ENCODE measurements at regions not wholly inside any gene's neighbourhood (a gene's known extent, or its start where the extent isn't known, plus 50 kb on each side); places are given as distances from the start of the nearest gene placed in this dataset.
A peak's percentile ranks its signal among the peaks of the same experiment; 100 is the strongest.

DNA sequence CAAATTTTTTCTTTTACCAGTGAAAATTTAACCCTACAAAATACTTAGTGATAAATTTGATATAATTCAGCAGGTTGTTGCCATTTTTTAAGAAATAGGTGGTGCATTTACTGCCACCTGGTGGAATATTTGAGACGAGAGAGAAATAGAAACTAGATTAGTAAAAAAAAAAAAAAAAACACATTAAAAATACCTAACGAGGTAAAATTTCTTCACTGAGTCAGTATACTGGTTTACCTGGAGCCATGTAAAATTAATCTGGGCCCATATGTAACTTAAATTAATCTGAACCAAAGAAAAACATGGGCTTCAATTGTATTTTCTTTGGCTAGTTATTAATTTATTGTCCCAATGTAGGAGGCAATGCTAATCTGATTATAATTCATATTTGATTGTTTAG lies 520.8 kb downstream of the EPM2A start:
- peak; percentile 37 to 58 for DNase-seq (ENCODE audit: low read depth in 2 of 2)

DNA sequence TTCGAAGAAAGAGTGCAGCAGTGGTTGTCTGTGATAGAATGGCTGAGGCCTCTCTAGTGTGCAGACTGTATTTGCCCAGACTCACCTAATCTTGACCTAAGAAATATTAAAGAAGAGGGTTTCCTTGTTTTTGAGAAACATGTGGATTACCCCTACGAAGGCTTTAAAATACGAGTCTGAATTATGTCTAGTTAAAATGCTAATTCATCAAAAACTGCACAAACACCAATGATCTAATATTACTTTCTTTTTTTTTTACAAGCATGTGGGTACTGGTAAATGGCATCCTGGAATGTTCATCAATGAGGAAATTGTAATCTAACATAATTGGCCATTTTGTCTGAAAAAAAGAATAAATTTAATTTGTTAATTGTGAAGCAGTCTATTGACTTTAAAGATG lies 510.9 kb downstream of the EPM2A start:
- no peak for DNase-seq (ENCODE audit: low read depth in 2 of 2)

DNA sequence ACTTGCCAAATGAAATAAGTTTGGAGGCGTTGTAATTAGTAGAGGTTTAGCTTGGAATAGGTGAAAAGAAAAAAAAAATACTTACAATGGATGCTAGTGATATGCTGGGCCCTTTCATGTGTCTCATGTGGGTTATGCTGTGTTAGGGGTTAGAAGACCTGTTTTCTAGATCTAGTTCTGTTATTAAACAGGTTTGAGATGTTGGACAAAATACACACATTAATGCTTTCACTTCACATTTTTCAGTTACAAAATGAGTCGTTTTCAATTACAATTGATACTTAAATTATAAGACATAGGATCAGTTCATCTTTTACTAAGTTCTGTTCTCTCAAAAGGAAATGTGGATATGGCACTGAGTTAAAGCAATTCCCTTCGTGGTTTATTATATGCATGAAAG lies 509.8 kb downstream of the EPM2A start:
- DNase-seq (ENCODE audit: low read depth in 2 of 2): no peak

DNA sequence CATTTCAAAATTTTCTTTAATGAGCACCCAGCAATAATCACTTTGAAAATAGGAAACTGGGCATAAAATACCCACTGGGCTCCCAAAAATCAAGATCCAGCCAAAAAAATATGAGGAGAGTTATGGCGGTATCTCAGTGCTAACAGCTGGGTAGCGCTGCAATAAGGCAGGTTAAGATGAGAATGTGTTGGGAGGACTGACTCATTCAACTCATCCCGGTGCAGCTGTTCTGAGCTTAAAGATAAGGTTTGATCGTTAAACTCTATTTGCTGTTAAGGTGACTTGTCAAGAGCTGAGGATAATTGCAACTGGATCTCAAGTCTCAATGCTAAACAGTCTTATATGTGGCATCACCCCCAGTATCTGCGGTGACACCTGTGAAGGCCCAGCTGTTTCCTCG lies 507.7 kb downstream of the EPM2A start:
- no peak for DNase-seq (ENCODE audit: low read depth in 2 of 2)

DNA sequence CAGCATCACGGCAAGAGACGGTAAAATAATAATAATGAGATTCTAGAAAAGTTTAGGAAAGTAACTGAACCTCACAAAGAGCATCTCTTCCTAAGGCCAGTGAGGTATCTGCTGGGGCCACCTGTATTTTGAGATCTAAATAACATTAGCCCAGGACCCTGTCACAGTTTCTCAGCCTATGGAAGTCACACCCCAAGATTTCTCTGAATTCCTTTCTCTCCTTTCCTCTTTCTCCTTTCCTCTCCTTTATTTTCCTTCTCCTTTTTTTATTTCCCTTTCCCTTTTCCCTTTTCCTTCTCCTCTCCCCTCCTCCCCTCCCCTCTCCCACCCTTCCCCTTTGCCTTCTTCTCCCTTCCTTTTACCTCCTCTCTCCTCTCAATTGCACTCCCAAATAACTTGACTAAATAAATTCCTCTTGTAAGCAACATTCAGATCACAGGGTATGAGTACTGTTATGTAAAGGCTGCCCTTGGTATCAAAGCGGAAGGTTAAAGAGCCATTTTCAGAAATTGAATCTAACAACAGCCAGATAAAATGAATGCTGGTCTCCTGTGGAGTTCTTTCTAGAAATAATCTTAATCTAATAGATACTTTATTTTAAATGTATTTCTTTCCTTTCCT lies 506.2 kb downstream of the EPM2A start:
- DNase-seq (ENCODE audit: low read depth in 2 of 2): no peak

DNA sequence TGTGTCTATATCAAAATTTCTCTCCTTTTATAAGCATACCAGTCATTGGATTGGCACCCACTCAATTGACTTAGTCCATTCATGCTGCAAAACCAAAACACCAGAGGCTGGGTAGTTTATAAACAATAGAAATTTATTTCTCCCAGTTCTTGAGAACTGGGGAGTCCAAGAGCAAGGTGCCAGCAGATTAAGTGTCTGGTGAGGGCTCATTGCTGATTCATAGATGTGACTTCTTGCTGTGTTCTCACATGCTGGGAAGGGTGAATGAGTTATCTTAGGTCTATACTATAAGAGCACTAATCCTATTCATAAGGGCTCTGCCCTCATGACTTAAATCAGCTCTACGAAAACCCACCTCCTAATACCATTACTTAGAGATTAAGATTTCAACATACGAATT lies 501.4 kb downstream of the EPM2A start:
- DNase-seq (ENCODE audit: low read depth in 2 of 2): no peak

DNA sequence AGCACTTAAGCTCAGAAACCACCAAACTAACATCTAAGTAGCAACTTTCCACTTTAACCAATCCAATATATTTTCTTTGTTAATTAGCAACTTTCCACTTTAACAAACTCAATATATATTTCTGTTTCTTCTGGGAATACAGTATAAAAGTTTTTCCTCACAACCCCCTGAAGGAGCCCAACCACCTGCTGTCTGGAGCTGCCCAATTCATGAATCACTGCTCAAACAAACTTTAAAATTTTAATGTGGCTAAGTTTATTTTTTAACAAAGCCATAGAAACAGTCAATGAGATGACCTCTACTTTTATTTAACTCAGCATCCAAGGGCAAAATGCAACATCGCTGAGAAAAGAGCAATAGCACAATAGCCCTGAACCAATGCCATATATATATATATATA lies 500.1 kb downstream of the EPM2A start:
- no peak for DNase-seq (ENCODE audit: low read depth in 2 of 2)

DNA sequence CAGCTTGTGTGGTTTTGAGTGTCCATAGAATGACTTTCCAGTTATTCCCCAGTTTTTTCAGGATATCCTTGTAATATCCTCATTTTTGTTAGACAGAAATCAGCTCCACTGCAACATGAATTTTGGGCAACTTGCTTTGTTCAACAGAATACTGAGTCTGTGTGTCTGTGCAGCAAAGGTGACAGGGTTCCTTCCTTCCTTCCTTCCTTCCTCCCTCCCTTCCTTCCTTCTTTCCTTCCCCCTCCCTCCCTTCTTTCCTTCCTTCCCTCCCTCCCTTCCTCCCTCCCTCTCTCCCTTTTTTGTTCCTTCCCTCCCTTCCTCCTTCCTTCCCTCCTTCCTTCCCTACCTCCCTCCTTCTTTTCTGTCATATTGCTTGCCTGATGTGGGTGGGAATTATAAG lies 496.5 kb downstream of the EPM2A start:
- no peak for DNase-seq (ENCODE audit: low read depth in 2 of 2)

DNA sequence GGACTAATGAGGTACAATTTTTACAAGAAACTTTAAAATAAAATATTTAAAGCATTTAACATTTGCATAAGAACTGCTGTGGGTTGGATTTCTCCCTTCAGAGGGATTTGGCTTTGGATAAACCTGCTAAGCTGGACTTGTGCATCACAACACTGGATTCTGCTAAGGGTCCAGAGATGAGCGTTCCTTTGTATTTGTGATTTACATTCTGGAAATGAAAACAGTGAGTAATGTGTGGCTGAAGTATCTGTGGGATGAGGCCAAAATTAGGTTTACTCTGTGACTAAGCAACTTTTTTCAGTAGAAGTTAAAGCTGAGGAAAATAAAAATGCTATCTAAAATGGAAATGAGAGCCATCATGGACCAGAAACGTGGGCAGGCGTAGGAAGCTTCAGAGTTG lies 494.3 kb downstream of the EPM2A start:
- no peak for DNase-seq (ENCODE audit: low read depth in 2 of 2)

DNA sequence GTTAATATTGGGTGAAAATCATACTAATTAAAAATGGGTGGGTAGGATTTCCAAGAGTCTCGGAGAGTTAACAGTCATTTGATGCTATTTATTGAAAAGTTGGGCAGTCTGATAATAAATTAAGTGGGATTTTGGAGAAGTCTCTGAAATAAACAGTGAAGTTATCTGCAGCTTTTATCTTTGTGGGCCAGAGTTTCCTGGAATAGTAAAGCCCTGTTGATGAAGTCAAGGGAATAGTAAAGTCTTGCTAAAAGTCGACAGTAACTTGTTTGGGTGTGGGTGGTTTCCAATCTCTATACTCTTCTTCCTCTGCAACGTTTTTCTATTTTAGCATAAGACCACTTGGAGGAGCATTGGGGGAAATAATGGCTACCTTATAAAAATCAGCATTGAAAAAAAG lies 493.6 kb downstream of the EPM2A start:
- DNase-seq (ENCODE audit: low read depth in 2 of 2): no peak

DNA sequence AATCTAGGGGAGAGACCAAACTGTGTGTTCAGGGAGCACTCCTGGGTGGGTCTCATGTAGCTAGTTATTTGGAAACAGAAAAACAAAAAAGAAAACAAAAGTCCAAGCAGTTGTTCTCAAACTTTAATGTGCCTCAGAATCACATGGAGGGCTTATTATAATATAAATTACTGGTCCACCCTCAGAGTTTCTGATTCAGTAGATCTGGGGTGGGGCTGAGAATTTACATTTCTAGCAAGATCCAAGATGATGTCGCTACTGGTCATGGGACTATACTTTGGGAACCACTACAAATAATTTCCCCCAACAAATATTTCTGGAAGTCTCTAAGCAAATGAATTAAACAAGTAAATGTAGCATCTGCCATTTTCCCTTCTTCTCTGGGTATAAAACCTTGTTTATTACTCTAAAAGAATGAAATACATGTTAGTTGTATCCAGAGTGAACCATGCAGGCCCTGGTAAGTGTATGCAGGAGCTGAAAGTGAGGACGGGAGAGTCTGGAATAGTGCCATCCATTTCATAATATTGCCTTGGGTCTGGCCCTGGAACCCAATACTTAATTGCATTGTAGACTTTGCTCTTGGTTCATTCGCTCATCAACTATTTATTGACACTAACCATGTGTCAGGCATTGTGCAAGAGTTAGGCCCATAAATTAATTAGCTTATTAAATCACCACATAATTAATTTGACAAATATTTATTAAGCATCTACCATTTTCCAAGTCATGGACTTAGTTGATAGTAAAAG lies 490.8 kb downstream of the EPM2A start:
- DNase-seq (ENCODE audit: low read depth in 2 of 2): no peak

DNA sequence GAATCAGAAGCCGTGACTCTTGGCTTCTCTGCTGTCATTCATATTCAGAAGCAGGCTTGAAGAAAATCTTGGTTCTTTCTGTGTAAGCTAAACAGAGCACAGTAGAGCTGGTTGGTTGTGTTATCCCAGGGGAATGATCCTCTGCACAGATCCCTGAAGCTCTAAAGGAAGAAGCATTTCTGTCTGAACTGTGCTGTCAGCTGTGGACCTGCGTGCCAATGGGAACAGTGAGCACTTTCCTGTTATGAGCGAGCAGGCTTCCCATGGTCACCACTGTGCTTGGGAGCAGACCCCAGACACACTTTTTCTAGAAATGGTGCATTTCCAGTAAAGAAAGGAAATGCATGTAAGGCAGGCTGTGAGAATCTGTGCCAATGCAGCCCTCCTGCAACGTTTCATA lies 490.2 kb downstream of the EPM2A start:
- DNase-seq (ENCODE audit: low read depth in 2 of 2): peak; percentile 68

DNA sequence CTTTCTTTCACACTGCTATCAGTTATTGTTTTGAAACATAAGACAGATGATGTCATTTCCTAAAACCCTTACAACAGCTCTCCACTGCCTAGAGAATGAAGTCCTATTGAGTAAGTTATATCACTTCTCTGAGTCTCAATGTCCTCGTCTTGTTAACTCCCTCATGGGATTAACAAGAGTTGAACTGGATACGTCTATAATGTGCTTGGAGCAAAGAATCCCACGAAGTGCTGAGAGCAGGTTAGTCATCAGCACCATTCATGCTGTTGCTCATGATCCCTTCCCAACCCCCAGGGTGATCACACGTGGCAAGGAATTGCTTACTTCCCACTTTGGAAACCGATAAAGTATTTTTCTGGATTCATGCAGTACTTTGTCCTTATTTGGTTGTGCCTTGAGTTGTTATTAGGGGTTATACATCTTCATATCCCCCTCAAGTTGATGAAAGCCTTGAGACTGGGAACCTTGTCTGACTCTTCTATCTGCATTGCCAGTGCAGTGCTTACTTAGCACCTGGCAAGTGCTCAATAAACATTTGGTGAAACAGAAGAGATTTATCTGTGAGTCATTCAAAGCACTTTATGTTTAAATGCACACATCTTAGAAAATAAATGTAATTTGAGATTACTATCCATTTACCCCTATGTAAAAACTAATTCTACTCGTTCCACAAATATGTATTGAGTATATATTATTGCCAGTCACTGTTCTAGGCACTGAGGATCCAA lies 487.5 kb downstream of the EPM2A start:
- DNase-seq (ENCODE audit: low read depth in 2 of 2): peak in 1 of 2 donors; percentile 51

DNA sequence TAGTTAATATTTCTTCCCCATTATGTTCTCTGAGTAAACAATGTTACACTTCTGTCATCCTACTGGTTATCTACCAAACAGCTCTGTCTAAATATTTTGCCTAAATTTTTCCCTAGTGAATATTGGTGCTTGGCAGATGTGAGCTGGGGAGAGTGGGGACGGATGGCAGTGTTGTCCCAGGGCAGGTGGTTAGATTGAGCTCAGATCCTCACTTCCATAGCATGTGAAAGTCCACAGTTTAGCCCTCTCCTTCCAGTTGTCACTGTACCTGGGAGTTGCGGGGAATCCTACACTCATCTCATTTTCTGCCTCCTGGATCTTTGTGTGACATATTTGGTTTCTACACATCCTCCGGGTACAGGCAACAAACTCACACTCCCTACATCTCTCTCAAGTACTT lies 484.9 kb downstream of the EPM2A start:
- DNase-seq (ENCODE audit: low read depth in 2 of 2): no peak

DNA sequence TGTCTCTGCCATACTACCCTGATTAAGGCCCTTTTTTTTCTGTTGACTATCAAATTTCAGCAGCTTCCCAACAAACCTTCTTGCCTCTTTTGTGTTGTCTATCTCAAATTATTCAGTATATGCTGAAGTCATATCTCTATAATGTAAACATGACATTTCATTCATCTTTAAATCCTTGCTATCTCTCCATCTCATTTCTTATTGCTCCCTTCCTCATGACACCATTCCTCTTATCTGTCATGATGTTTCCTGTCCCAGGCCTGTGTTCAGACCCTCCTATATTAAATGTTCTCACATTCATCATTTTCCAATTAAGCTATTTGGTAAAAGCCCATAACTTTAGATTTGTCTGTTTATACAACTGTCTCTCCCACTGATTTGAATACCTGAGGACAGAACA lies 482.6 kb downstream of the EPM2A start:
- DNase-seq (ENCODE audit: low read depth in 2 of 2): no peak

DNA sequence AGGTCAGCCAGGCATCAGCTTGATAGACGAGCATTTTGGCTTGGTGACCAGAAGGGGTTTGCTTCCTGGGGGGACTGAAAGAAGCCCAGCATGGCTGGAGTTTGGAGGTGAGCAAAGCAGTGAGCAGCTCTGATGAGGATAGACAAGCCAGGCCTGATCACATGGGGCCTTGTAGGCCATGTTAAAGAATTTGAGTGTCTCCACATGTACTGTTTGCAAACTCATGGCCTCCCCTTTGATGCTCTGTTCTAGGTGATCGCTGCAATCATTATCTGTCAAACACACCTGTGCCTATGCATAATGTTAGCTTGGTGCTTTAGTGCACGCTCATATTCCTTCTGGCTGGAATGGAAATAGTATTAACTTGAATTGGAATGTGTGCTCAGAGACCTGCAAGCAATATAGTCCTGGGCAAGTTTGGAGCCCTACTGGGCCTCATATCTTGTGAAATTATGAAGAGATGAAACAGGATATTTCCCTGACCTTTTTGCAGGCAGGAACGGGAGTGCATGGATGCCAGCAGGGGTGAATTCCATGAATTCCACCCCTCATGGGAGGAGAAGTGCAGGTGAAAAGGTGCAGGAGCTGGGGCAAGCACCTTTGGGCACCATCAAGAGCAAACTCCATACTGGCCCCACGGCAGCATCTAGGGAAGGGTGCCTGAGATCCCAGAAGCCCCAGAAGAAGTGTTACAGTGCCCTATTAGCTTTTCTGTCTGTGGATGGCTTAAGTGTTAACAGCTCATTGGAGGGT lies 480.5 kb downstream of the EPM2A start:
- DNase-seq (ENCODE audit: low read depth in 2 of 2): no peak

DNA sequence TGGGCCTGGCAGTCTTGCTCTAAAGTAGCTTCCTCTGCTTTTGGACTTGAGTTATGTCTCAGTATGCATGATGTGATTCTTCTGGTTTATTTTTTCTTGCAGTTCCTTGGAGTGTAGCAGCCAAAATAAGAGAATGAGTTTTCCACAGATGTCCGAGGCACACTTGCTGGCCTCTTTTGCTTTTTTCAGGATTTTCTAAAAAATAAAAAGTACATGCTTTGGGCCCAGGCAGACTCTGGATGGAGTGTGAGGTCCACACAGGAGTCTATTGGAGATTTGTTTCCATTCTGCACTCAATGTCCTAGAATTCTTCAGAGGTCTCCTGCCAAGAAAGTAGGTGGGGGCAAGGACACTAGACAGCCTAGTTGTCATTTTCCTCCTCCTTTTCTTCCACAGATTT lies 477.6 kb downstream of the EPM2A start:
- DNase-seq (ENCODE audit: low read depth in 2 of 2): no peak

DNA sequence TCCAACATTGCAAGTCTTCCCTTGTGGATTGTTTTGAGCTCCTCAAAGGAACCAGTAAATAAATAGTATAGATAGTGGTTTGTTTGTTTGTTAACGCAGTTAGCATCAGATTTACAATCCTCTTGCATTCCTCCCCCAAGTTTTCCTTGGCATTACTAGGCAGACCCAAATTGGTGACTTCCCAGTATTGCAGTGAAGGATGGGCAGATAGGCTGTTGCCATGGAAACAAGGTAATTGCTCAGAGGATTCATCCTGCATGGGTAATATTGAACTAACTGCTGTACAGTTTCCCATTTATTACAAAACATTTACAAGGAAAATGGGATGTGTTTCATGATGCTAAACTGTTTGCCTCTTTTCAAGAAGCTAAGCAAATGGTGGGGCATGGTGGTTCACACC lies 477.2 kb downstream of the EPM2A start:
- DNase-seq (ENCODE audit: low read depth in 2 of 2): no peak

DNA sequence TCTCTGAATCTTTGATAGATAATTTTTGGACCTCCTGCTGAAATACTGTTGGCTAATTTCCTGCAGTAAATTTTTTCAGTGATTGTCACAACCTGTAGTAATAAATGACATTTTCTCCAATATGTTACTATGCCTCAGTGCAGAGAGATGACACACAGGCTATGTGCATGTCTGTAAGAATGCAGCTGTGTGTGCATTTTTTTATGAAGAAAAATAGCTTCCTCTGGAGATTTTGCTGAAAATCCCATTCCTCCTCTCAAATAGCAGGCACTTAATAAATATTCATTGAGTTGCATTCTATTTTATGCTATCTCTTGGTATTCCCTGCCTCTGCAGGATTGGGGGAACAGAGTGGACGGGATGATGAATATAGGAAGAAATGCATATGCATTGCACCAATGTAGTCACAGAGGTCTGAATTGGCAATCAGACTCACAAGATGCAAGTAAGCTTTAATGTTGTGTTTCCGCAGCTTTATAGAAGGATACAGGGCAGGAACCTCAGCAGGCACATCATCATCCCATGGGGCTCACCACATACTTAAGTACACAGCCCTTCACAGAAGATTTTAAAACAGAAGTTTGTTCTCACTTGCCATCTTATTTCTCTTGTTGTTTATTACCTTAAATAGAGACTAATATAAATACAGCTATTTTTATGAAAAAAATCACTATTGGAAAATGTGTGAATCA lies 474.7 kb downstream of the EPM2A start:
- no peak for DNase-seq (ENCODE audit: low read depth in 2 of 2)

DNA sequence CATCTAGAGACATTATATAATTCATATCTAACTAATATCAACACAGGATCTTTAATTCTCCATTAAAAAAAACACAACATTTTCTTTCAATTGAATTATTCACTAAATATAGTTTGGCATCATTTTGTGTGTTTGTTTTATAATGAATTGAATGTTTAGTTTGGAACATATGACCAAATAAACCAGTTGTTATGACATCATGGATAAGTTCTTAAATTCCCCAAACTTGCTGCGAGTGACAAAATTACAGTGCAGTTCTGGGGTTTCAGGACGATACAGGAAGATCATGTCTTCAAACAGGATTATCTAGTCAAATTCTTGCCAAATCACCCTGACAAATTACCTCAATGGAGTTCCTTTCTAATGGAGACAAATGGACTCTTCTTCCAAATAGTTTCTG lies 473.6 kb downstream of the EPM2A start:
- no peak for DNase-seq (ENCODE audit: low read depth in 2 of 2)

DNA sequence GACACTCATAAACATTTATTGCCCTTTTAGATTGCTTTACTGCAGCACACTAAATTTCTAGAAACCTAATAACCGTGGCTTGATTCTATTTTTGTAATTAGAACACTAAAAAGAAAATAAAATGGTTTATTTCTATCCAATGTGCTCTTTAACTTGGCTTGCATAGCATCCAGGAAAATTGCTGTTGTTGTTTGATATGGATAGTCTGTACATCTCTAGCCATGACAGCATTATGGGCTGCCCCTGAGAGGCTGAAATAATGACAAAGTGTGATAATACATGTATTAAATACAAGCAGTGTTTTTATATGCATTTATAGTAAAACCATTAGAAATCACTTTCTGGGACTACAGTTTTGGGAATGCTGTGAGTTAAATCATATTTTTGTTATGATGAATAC lies 472.5 kb downstream of the EPM2A start:
- DNase-seq (ENCODE audit: low read depth in 2 of 2): no peak

DNA sequence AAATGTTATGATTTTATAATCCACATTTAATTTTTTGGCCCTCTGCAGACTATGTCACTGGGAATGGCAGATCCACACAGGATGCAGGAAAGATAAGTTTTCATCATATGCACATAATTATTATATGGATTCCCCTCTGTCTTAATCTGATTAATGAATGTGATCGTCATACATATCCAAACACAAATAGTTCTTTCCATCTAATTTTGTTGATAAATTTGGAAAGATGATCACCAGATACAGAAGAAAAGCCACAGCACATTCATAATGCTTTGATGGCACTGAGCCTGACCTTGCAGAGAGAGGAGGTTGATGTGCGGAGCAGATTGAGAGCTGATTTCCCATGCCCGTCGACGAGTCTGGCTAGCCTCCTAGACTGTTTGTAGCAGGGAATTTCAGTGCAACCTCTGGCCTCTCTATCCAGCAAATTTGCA lies 471.5 kb downstream of the EPM2A start:
- no peak for DNase-seq (ENCODE audit: low read depth in 2 of 2)
